WTC11 (cell line): ENCODE measurements at regions not wholly inside any gene's neighbourhood (a gene's known extent, or its start where the extent isn't known, plus 50 kb on each side); places are given as distances from the start of the nearest gene placed in this dataset.

Source experiments
- ATAC-seq: fragments of 200-7000 bp; cut with Tn5 transposase; 2 replicates; pipeline ENCODE4 v1.10.0; 2021; ENCODE audit warnings: mild to moderate bottlenecking, moderate library complexity
- CTCF ChIA-PET: fragments of 300-600 bp; sonication (Branson Sonifier 250); formaldehyde crosslinking; loops from one replicate; lab custom pipeline; 2021; ENCODE audit warnings: antibody characterized with exemption; lab: Charles Lee
- POLR2A ChIA-PET: fragments of 350-600 bp; sonication (Branson Sonifier 250); formaldehyde crosslinking; loops from one replicate; lab custom pipeline; 2021; ENCODE audit warnings: antibody characterized with exemption; lab: Charles Lee
- DNase-seq: peaks from one replicate; pipeline ENCODE4 v3.0.0; 2021; ENCODE audit warnings: low spot score
- H3K27ac Mint-ChIP-seq: 2 replicates; pipeline ENCODE4 v1.8.0; 2021; ENCODE audit warnings: mixed read lengths
- H3K27me3 Mint-ChIP-seq: 2 replicates; pipeline ENCODE4 v1.8.0; 2021; ENCODE audit warnings: low read depth, mild to moderate bottlenecking, moderate library complexity, mixed read lengths
- H3K36me3 Mint-ChIP-seq: 2 replicates; pipeline ENCODE4 v1.8.0; 2021; ENCODE audit warnings: mixed read lengths
- H3K4me1 Mint-ChIP-seq: 2 replicates; pipeline ENCODE4 v1.8.0; 2022; ENCODE audit warnings: mixed read lengths
- H3K4me3 Mint-ChIP-seq: 2 replicates; pipeline ENCODE4 v1.8.0; 2021; ENCODE audit warnings: mild to moderate bottlenecking, moderate library complexity, mixed read lengths
- H3K9me3 Mint-ChIP-seq: 2 replicates; pipeline ENCODE4 v1.8.0; 2021; ENCODE audit warnings: mixed read lengths
- ARID4B ChIP-seq: sonication (generic); formaldehyde crosslinking; IDR thresholded peaks from 2 replicates; pipeline ENCODE4 v1.8.0; 2023; ENCODE audit warnings: missing genetic modification reagents, mild to moderate bottlenecking, borderline replicate concordance
- ATF3 ChIP-seq: sonication (generic); formaldehyde crosslinking; conservative IDR thresholded peaks from 2 replicates; pipeline ENCODE4 v1.8.1; 2022; ENCODE audit warnings: mild to moderate bottlenecking, missing genetic modification reagents
- CREB1 ChIP-seq: sonication (generic); formaldehyde crosslinking; IDR thresholded peaks from 2 replicates; pipeline ENCODE4 v1.8.0; 2023; ENCODE audit warnings: mild to moderate bottlenecking, missing genetic modification reagents
- CREM ChIP-seq: sonication (generic); formaldehyde crosslinking; IDR thresholded peaks from 2 replicates; pipeline ENCODE4 v1.8.1; 2022; ENCODE audit warnings: mild to moderate bottlenecking, missing genetic modification reagents, moderate library complexity
- E2F1 ChIP-seq: sonication (generic); formaldehyde crosslinking; IDR thresholded peaks from 2 replicates; pipeline ENCODE4 v1.8.0; 2022; ENCODE audit warnings: mild to moderate bottlenecking, missing genetic modification reagents
- ESRRA ChIP-seq: sonication (generic); formaldehyde crosslinking; IDR thresholded peaks from 2 replicates; pipeline ENCODE4 v1.8.1; 2022; ENCODE audit warnings: mild to moderate bottlenecking, missing genetic modification reagents, borderline replicate concordance
- FOXK1 ChIP-seq: sonication (generic); formaldehyde crosslinking; IDR thresholded peaks from 2 replicates; pipeline ENCODE4 v1.8.0; 2022; ENCODE audit warnings: mild to moderate bottlenecking, moderate library complexity, missing genetic modification reagents
- GABPB1 ChIP-seq: sonication (generic); formaldehyde crosslinking; IDR thresholded peaks from 2 replicates; pipeline ENCODE4 v1.8.1; 2023; ENCODE audit warnings: mild to moderate bottlenecking, missing genetic modification reagents
- GTF2I ChIP-seq: fragments of 250-450 bp; sonication (Bioruptor Pico); conservative IDR thresholded peaks from 2 replicates; pipeline ENCODE4 v1.4.0; 2021; ENCODE audit warnings: mild to moderate bottlenecking
- MXD4 ChIP-seq: fragments of 250-450 bp; sonication (Bioruptor Pico); IDR thresholded peaks from 2 replicates; pipeline ENCODE4 v1.8.0; 2021; ENCODE audit warnings: mild to moderate bottlenecking, moderate library complexity, borderline replicate concordance
- MYBL2 ChIP-seq: sonication (generic); formaldehyde crosslinking; IDR thresholded peaks from 2 replicates; pipeline ENCODE4 v1.8.1; 2023; ENCODE audit warnings: mild to moderate bottlenecking, moderate library complexity, missing genetic modification reagents
- NFYB ChIP-seq: sonication (generic); formaldehyde crosslinking; conservative IDR thresholded peaks from 2 replicates; pipeline ENCODE4 v1.8.0; 2022; ENCODE audit warnings: low read depth, missing genetic modification reagents
- NR2C2 ChIP-seq: sonication (generic); formaldehyde crosslinking; IDR thresholded peaks from 2 replicates; pipeline ENCODE4 v1.8.0; 2022; ENCODE audit warnings: mild to moderate bottlenecking, missing genetic modification reagents
- RELA ChIP-seq: sonication (generic); formaldehyde crosslinking; IDR thresholded peaks from 2 replicates; pipeline ENCODE4 v1.8.1; 2022; ENCODE audit warnings: missing genetic modification reagents, mild to moderate bottlenecking, borderline replicate concordance
- SMAD3 ChIP-seq: sonication (generic); formaldehyde crosslinking; IDR thresholded peaks from 2 replicates; pipeline ENCODE4 v1.8.0; 2022; ENCODE audit warnings: missing genetic modification reagents, mild to moderate bottlenecking, borderline replicate concordance
- SMAD4 ChIP-seq: sonication (generic); formaldehyde crosslinking; IDR thresholded peaks from 2 replicates; pipeline ENCODE4 v1.8.0; 2022; ENCODE audit warnings: mild to moderate bottlenecking, missing genetic modification reagents
- TEAD1 ChIP-seq: sonication (generic); formaldehyde crosslinking; IDR thresholded peaks from 2 replicates; pipeline ENCODE4 v1.8.0; 2022; ENCODE audit warnings: mild to moderate bottlenecking, missing genetic modification reagents
- TP53 ChIP-seq: sonication (generic); formaldehyde crosslinking; IDR thresholded peaks from 2 replicates; pipeline ENCODE4 v1.8.1; 2023; ENCODE audit warnings: mild to moderate bottlenecking, missing genetic modification reagents
- USF2 ChIP-seq: sonication (generic); formaldehyde crosslinking; IDR thresholded peaks from 2 replicates; pipeline ENCODE4 v1.8.1; 2023; ENCODE audit warnings: mild to moderate bottlenecking, missing genetic modification reagents, moderate library complexity
- ZNF219 ChIP-seq: sonication (generic); formaldehyde crosslinking; IDR thresholded peaks from 2 replicates; pipeline ENCODE4 v1.8.0; 2023; ENCODE audit warnings: missing genetic modification reagents, mild to moderate bottlenecking, borderline replicate concordance
- ZNF232 ChIP-seq: sonication (generic); formaldehyde crosslinking; IDR thresholded peaks from 2 replicates; pipeline ENCODE4 v1.8.0; 2022; ENCODE audit warnings: mild to moderate bottlenecking, missing genetic modification reagents
- ZNF532 ChIP-seq: fragments of 250-450 bp; sonication (Bioruptor Pico); IDR thresholded peaks from 2 replicates; pipeline ENCODE4 v1.9.0; 2021; ENCODE audit warnings: mild to moderate bottlenecking, borderline replicate concordance

GRCh38 chr5:90054612-90055011 is 354.9 kb downstream of the CETN3 start:
- H3K4me1 Mint-ChIP-seq = peaks cover 22% of the 10 kb centered on the region
- DNase-seq (no peak), ATAC-seq (no peak)
- ChIA-PET POLR2A (no interaction called here), CTCF (no interaction called here)
- H3K27me3 Mint-ChIP-seq = no peaks in the 10 kb centered on the region
- H3K9me3 Mint-ChIP-seq = no peaks in the 10 kb centered on the region
- H3K27ac Mint-ChIP-seq = no peak overlapping the region
- 0 out of 2 replicates have a peak, but pooled peaks cover 5% of the 10 kb centered on the region for H3K36me3 Mint-ChIP-seq
- no peak overlapping the region for H3K4me3 Mint-ChIP-seq
- no peak for TF ChIP-seq CREB1
- TF ChIP-seq MXD4 (CRISPR knock-in tag) = no peak
- no peak for TF ChIP-seq RELA (CRISPR knock-in tag)
- TF ChIP-seq CREM = no peak
- no peak for TF ChIP-seq GABPB1 (CRISPR knock-in tag)

GRCh38 chr5:90051756-90052155 is 357.8 kb downstream of the CETN3 start:
- ChIA-PET CTCF (no interaction called here), POLR2A (no interaction called here)
- DNase-seq (no peak), ATAC-seq (no peak)
- Mint-ChIP-seq H3K4me1 (peaks cover 16% of the 10 kb centered on the region), H3K36me3 (peaks cover 4% of the 10 kb centered on the region), H3K4me3 (no peak overlapping the region), H3K27ac (no peak overlapping the region), H3K9me3 (peaks cover 4% of the 10 kb centered on the region), H3K27me3 (no peaks in the 10 kb centered on the region)
- TF ChIP-seq ZNF219 = no peak

- no peak for DNase-seq
- CTCF ChIA-PET = interaction anchor here (0.8 kb wide), 1 partner anchor 215 kb away, joined by 3 read pairs; no protein-coding TSS in a partner anchor
- ATAC-seq = peak; percentile 39
Measured at GRCh38 chr5:90050103-90050502, 359.5 kb downstream of the CETN3 start.

More at GRCh38 chr5:90050103-90050502, 359.5 kb downstream of the CETN3 start:
- Mint-ChIP-seq H3K36me3 (peaks cover 14% of the 10 kb centered on the region), H3K27ac (no peak overlapping the region), H3K9me3 (peaks cover 19% of the 10 kb centered on the region), H3K27me3 (no peaks in the 10 kb centered on the region; the same call in 1 of the 2 replicates), H3K4me1 (no peaks in the 10 kb centered on the region), H3K4me3 (no peak overlapping the region)
- TF ChIP-seq GTF2I (no peak), TEAD1 (CRISPR knock-in tag) (no peak), TP53 (CRISPR knock-in tag) (no peak), ZNF232 (no peak), SMAD3 (CRISPR knock-in tag) (no peak), ATF3 (no peak), MYBL2 (CRISPR knock-in tag) (no peak), ESRRA (CRISPR knock-in tag) (no peak), USF2 (CRISPR knock-in tag) (no peak), FOXK1 (CRISPR knock-in tag) (no peak), CREB1 (no peak), SMAD4 (CRISPR knock-in tag) (no peak), ARID4B (no peak), E2F1 (CRISPR knock-in tag) (no peak), ZNF532 (CRISPR knock-in tag) (no peak), NR2C2 (CRISPR knock-in tag) (no peak), NFYB (CRISPR knock-in tag) (no peak), GABPB1 (CRISPR knock-in tag) (no peak)
- POLR2A ChIA-PET = no interaction called here
